GM23248 (cell line): ENCODE measurements at regions not wholly inside any gene's neighbourhood (a gene's known extent, or its start where the extent isn't known, plus 50 kb on each side); places are given as distances from the start of the nearest gene placed in this dataset.

ENCODE experiments used
- DNase-seq: peaks from one replicate; pipeline ENCODE4 v3.0.0-alpha.2; 2015
- H2AFZ ChIP-seq: fragments of 200-600 bp; sonication (generic); 2 replicates; pipeline ENCODE4 v1.6.1; 2016; ENCODE audit warnings: antibody characterized with exemption
- H3F3A ChIP-seq: fragments of 200-600 bp; sonication (generic); 2 replicates; pipeline ENCODE4 v1.6.1; 2016; ENCODE audit warnings: mild to moderate bottlenecking, antibody characterized with exemption, mixed run types; ENCODE audit not compliant: insufficient read depth
- H3K27ac ChIP-seq: fragments of 200-600 bp; sonication (generic); 2 replicates; pipeline ENCODE4 v1.5.1; 2016; ENCODE audit warnings: mild to moderate bottlenecking
- H3K27me3 ChIP-seq: fragments of 200-600 bp; sonication (generic); replicated peaks from 2 replicates; pipeline ENCODE4 v1.6.1; 2016; ENCODE audit warnings: mild to moderate bottlenecking; ENCODE audit not compliant: insufficient read depth
- H3K36me3 ChIP-seq: fragments of 200-600 bp; sonication (generic); 2 replicates; pipeline ENCODE4 v1.6.1; 2016; ENCODE audit warnings: low read depth, mild to moderate bottlenecking
- H3K4me1 ChIP-seq: fragments of 200-600 bp; sonication (generic); 2 replicates; pipeline ENCODE4 v1.6.1; 2016; ENCODE audit warnings: mild to moderate bottlenecking; ENCODE audit not compliant: insufficient read depth
- H3K4me2 ChIP-seq: fragments of 200-600 bp; sonication (generic); one replicate; pipeline ENCODE4 v1.6.1; 2016; ENCODE audit warnings: mild to moderate bottlenecking; ENCODE audit not compliant: unreplicated experiment
- H3K4me3 ChIP-seq: fragments of 200-600 bp; sonication (generic); 2 replicates; pipeline ENCODE4 v1.5.1; 2016; ENCODE audit warnings: mild to moderate bottlenecking
- H3K79me2 ChIP-seq: fragments of 200-600 bp; sonication (generic); 2 replicates; pipeline ENCODE4 v1.6.1; 2016; ENCODE audit warnings: mild to moderate bottlenecking; ENCODE audit not compliant: insufficient read depth
- H3K9ac ChIP-seq: fragments of 200-600 bp; sonication (generic); 2 replicates; pipeline ENCODE4 v1.6.1; 2016; ENCODE audit warnings: mild to moderate bottlenecking
- H3K9me2 ChIP-seq: fragments of 200-600 bp; sonication (generic); 2 replicates; pipeline ENCODE4 v1.6.1; 2016; ENCODE audit warnings: mixed run types, mild to moderate bottlenecking, moderate library complexity; ENCODE audit not compliant: insufficient read depth
- H3K9me3 ChIP-seq: fragments of 200-600 bp; sonication (generic); one replicate; pipeline ENCODE4 v1.6.1; 2017; ENCODE audit warnings: low read depth
- H4K20me1 ChIP-seq: fragments of 200-600 bp; sonication (generic); 2 replicates; pipeline ENCODE4 v1.6.0; 2016; ENCODE audit not compliant: insufficient read depth
- EZH2 ChIP-seq: fragments of 200-600 bp; sonication (generic); IDR thresholded peaks from 2 replicates; pipeline ENCODE4 v1.6.1; 2018; ENCODE audit warnings: antibody characterized with exemption, mild to moderate bottlenecking; ENCODE audit not compliant: insufficient read depth, poor library complexity, severe bottlenecking
- EZH2phosphoT487 ChIP-seq: fragments of 200-600 bp; sonication (generic); IDR thresholded peaks from 2 replicates; pipeline ENCODE4 v1.6.1; 2018; ENCODE audit warnings: antibody characterized with exemption, moderate library complexity, mild to moderate bottlenecking, low read depth; ENCODE audit not compliant: insufficient read depth
- WGBS, 2 experiments: methylation state at CpG; one replicate each; pipeline ENCODE4 v1.1.6; 2015 to 2017; ENCODE audit warnings: low lambda C conversion rate in 2 of 2, low coverage in 1 of 2; ENCODE audit errors: missing lambda C conversion rate in 2 of 2; 5-methylcytosine and 5-hydroxymethylcytosine counted together
- in situ Hi-C: fragments of 300-500 bp; cut with MboI; formaldehyde crosslinking; loops from 2 replicates; pipeline ENCODE4 v1.15.0; 2020

DNA sequence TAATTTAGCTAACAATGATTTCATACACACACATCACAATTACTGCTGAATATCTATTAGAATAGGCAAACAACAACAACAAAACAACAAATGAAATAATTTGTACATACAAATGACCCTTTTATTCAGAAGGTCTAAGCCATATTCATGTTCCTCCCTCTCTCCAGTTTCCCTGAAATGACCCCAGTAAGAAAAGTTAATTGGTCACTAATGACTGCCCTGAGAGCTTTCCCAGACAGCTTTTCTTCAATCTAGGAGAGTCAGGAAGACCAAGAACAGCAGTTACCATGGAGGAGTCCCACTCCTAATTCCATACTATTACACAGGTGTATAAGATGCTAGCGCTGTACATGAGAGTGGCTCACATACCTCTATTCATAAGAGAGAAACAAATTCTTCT is 121.2 kb upstream of the GRIP1 start:
- no peak for DNase-seq
- Histone ChIP-seq H3F3A (no peaks in the 10 kb centered on the region), H2AFZ (no peak overlapping the region), H3K4me2 (no peak overlapping the region), H3K36me3 (no peaks in the 10 kb centered on the region), H3K9me3 (no peaks in the 10 kb centered on the region), H3K4me1 (no peaks in the 10 kb centered on the region), H3K79me2 (no peaks in the 10 kb centered on the region), H3K27me3 (peaks cover 13% of the 10 kb centered on the region), H3K9me2 (no peaks in the 10 kb centered on the region), H3K4me3 (no peak overlapping the region), H3K27ac (no peak overlapping the region), H3K9ac (no peak overlapping the region), H4K20me1 (no peaks in the 10 kb centered on the region)
- 46 to 74% methylated on average over 1 of the region's 1 CpG for WGBS, 2 experiments
- in situ Hi-C loops, result no loop called here
- TF ChIP-seq EZH2phosphoT487 (no peak), EZH2 (no peak)

DNA sequence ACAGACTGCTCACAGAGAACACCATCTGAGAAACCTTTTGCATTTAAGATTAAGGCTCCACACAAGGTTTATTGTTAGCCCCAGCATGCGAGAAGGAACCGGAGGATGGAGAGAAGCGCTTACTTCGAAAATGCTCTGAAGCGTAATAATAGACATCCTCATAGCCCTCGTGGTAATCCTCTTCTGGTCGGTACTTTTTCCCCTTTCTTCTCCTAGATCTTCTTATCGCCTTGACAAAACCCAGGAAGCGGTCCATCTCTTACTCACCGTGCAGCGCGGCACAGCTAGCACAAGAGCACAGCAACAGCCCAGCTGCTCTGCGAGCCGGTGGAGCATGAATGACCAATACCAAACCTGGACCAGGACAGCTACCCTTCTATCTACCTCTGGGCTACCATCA is 125.1 kb upstream of the GRIP1 start:
- H3K27ac ChIP-seq, result no peak overlapping the region
- no peak overlapping the region for H2AFZ ChIP-seq
- no peaks in the 10 kb centered on the region for H3K4me1 ChIP-seq
- H3K4me3 ChIP-seq, result no peak overlapping the region
- no peak overlapping the region for H3K4me2 ChIP-seq
- WGBS, 2 experiments, result 7 to 8% methylated on average over 14 of the region's 14 CpGs
- H4K20me1 ChIP-seq, result no peaks in the 10 kb centered on the region
- in situ Hi-C loops, result no loop called here
- H3K9me2 ChIP-seq, result no peaks in the 10 kb centered on the region
- no peaks in the 10 kb centered on the region for H3F3A ChIP-seq
- DNase-seq, result peak; percentile 14
- no peaks in the 10 kb centered on the region for H3K79me2 ChIP-seq
- no peaks in the 10 kb centered on the region for H3K36me3 ChIP-seq
- no peak overlapping the region for H3K9ac ChIP-seq
- H3K9me3 ChIP-seq, result no peaks in the 10 kb centered on the region
- TF ChIP-seq EZH2phosphoT487 (no peak), EZH2 (no peak)
- H3K27me3 ChIP-seq, result peaks cover 13% of the 10 kb centered on the region

DNA sequence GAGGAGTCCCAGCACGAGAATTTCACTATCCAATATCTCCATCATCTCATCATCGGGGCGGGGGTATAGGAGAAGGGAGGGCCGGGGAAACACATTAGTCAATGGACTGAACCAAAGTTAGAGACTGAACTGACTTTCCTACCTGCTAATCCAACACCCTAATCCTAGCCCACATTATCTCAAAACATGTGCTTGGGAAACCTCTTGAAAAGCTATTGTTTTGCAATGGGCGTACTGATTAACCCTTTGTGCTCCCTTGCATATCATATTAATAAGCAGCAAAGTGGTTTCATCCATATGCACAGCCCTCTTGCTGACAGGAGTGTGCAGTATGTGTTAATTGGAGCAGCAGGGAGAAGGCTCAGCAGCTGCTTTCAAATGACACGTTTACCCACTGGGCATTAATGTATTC is 125.7 kb upstream of the GRIP1 start:
- in situ Hi-C loops, result no loop called here
- Histone ChIP-seq H3K36me3 (no peaks in the 10 kb centered on the region), H3K9ac (no peak overlapping the region), H3F3A (no peaks in the 10 kb centered on the region), H4K20me1 (no peaks in the 10 kb centered on the region), H3K4me1 (no peaks in the 10 kb centered on the region), H3K79me2 (no peaks in the 10 kb centered on the region), H3K4me2 (no peak overlapping the region), H3K9me3 (no peaks in the 10 kb centered on the region), H3K27ac (no peak overlapping the region), H2AFZ (no peak overlapping the region), H3K4me3 (no peak overlapping the region), H3K27me3 (peaks cover 13% of the 10 kb centered on the region), H3K9me2 (no peaks in the 10 kb centered on the region)
- WGBS, 2 experiments, result 5% methylated on average over 6 of the region's 6 CpGs
- TF ChIP-seq EZH2phosphoT487 (no peak), EZH2 (no peak)
- DNase-seq, result no peak

DNA sequence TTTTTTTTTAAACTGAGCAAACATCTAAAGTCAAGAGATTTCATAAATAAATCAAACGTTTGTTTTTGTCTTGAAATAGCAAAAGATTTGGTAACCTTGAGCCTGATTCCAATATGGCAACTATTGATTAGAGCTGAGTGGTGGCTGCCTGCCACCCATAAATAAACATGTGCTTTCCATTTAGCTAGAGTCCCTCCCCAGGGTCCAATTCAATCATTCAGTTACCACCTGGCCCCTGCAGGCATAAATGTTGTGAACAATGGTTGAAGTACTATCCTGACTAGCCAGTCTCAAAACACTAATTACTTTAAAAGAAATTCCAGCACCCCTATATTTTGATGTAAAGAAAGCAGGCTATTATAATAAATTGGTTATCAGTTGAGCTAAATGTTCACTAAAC is 129.7 kb upstream of the GRIP1 start:
- WGBS, 2 experiments, result 25 to 40% methylated on average over 1 of the region's 1 CpG
- no peak overlapping the region for H3K4me2 ChIP-seq
- in situ Hi-C loops, result no loop called here

More for the DNA sequence above, 129.7 kb upstream of the GRIP1 start:
- H3K9me2 ChIP-seq, result no peaks in the 10 kb centered on the region
- no peaks in the 10 kb centered on the region for H3K9me3 ChIP-seq
- TF ChIP-seq EZH2, result no peak
- TF ChIP-seq EZH2phosphoT487, result no peak
- no peak overlapping the region for H3K27ac ChIP-seq
- H3K79me2 ChIP-seq, result no peaks in the 10 kb centered on the region
- peaks cover 6% of the 10 kb centered on the region for H3K27me3 ChIP-seq
- no peak overlapping the region for H2AFZ ChIP-seq
- H3K9ac ChIP-seq, result no peak overlapping the region
- no peak for DNase-seq
- no peaks in the 10 kb centered on the region for H4K20me1 ChIP-seq
- no peaks in the 10 kb centered on the region for H3K36me3 ChIP-seq
- no peaks in the 10 kb centered on the region for H3K4me1 ChIP-seq
- no peaks in the 10 kb centered on the region for H3F3A ChIP-seq
- no peak overlapping the region for H3K4me3 ChIP-seq
